HG02840 (cell line): ENCODE measurements at regions not wholly inside any gene's neighbourhood (a gene's known extent, or its start where the extent isn't known, plus 50 kb on each side); places are given as distances from the start of the nearest gene placed in this dataset.
"Not testable (repeated sequence)": the region's sequence is repeated elsewhere in the genome, so short reads cannot be mapped to it uniquely, and the experiment has no call there.

Experiments
- ATAC-seq: cut with Tn5 transposase; IDR thresholded peaks from one replicate; pipeline ENCODE4 v1.9.1; 2021; ENCODE audit warnings: mild to moderate bottlenecking, moderate library complexity, moderate number of reproducible peaks; ENCODE audit not compliant: unreplicated experiment, low FRiP score

GRCh38 chr2:192719629-192720028 is 524.9 kb upstream of the TMEFF2 start:
- ATAC-seq: no peak

GRCh38 chr2:192718340-192718739 is 523.6 kb upstream of the TMEFF2 start:
- ATAC-seq: no peak

GRCh38 chr2:192700934-192701333 is 506.2 kb upstream of the TMEFF2 start:
- no peak for ATAC-seq

- no peak for ATAC-seq
Measured at GRCh38 chr2:192697880-192698279, 503.1 kb upstream of the TMEFF2 start.

- no peak for ATAC-seq
Measured at GRCh38 chr2:192696857-192697256, 502.1 kb upstream of the TMEFF2 start.

- no peak for ATAC-seq
Measured at GRCh38 chr2:192687015-192687414, 492.3 kb upstream of the TMEFF2 start.

GRCh38 chr2:192682511-192682910 is 487.8 kb upstream of the TMEFF2 start:
- ATAC-seq: not testable (repeated sequence)

GRCh38 chr2:192675681-192676080 is 480.9 kb upstream of the TMEFF2 start:
- ATAC-seq: no peak

GRCh38 chr2:192669505-192670091 is 474.9 kb upstream of the TMEFF2 start:
- no peak for ATAC-seq

GRCh38 chr2:192660555-192660954 is 465.8 kb upstream of the TMEFF2 start:
- not testable (repeated sequence) for ATAC-seq

- no peak for ATAC-seq
Measured at GRCh38 chr2:192657362-192657761, 462.6 kb upstream of the TMEFF2 start.

- ATAC-seq: no peak
Measured at GRCh38 chr2:192655916-192656315, 461.2 kb upstream of the TMEFF2 start.

GRCh38 chr2:192645811-192646598 is 451.3 kb upstream of the TMEFF2 start:
- ATAC-seq: no peak

- ATAC-seq: no peak
Measured at GRCh38 chr2:192634557-192634956, 439.8 kb upstream of the TMEFF2 start.

GRCh38 chr2:192628017-192628416 is 433.3 kb upstream of the TMEFF2 start:
- ATAC-seq: no peak

GRCh38 chr2:192615105-192615504 is 420.4 kb upstream of the TMEFF2 start:
- no peak for ATAC-seq

- ATAC-seq: no peak
Measured at GRCh38 chr2:192604295-192604694, 409.6 kb upstream of the TMEFF2 start.

GRCh38 chr2:192598649-192599048 is 403.9 kb upstream of the TMEFF2 start:
- not testable (repeated sequence) for ATAC-seq

- no peak for ATAC-seq
Measured at GRCh38 chr2:192593561-192593960, 398.8 kb upstream of the TMEFF2 start.

- ATAC-seq: no peak
Measured at GRCh38 chr2:192591617-192592016, 396.9 kb upstream of the TMEFF2 start.

GRCh38 chr2:192585418-192585817 is 390.7 kb upstream of the TMEFF2 start:
- ATAC-seq: no peak

- no peak for ATAC-seq
Measured at GRCh38 chr2:192584976-192585375, 390.2 kb upstream of the TMEFF2 start.
